Type B pancreatic cell (in vitro differentiated cells): ENCODE measurements at regions not wholly inside any gene's neighbourhood (a gene's known extent, or its start where the extent isn't known, plus 50 kb on each side); places are given as distances from the start of the nearest gene placed in this dataset.

Source experiments
- DNase-seq: peaks from one replicate; pipeline ENCODE4 v3.0.0; 2021; ENCODE audit warnings: mixed read lengths; ENCODE audit not compliant: unreplicated experiment; ENCODE audit errors: extremely low spot score
- H3K27ac Mint-ChIP-seq: 2 replicates; pipeline ENCODE4 v1.8.0; 2021; ENCODE audit warnings: mild to moderate bottlenecking, mixed read lengths
- H3K27me3 Mint-ChIP-seq: 2 replicates; pipeline ENCODE4 v1.8.0; 2021; ENCODE audit warnings: mixed read lengths
- H3K36me3 Mint-ChIP-seq: 2 replicates; pipeline ENCODE4 v1.8.0; 2021; ENCODE audit warnings: mixed read lengths
- H3K4me1 Mint-ChIP-seq: one replicate; pipeline ENCODE4 v1.8.0; 2021; ENCODE audit warnings: mixed read lengths; ENCODE audit not compliant: unreplicated experiment
- H3K4me3 Mint-ChIP-seq: 2 replicates; pipeline ENCODE4 v1.8.0; 2021; ENCODE audit warnings: mild to moderate bottlenecking, mixed read lengths
- H3K9me3 Mint-ChIP-seq: 2 replicates; pipeline ENCODE4 v1.8.0; 2021; ENCODE audit warnings: mixed read lengths
- TF ChIP-seq, protein P1 (sequence below): fragments of 200-600 bp; sonication (generic); conservative IDR thresholded peaks from 2 replicates; pipeline ENCODE4 v1.5.0; 2021; ENCODE audit warnings: antibody characterized with exemption, mild to moderate bottlenecking

DNA sequence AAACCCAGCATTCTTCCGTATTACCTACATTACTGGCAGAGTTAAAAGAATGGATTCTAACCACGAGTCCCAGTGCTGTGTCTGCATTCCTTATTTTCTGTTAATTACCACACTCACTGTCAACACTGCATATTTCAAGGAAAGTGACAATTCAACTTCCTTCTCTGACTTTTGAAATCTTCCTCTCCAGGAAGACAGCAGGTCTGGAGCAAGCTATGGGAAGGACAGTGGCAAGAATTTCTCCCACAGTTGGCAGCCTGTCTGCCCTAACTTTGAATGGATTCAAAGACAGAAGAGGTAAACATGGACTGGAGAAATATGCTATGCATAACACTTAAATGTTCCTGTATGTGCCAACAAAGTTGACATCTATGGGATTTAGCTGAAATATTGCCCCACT lies 700.5 kb upstream of the CHAC2 start:
- Mint-ChIP-seq H3K27me3 (no peaks in the 10 kb centered on the region), H3K9me3 (no peaks in the 10 kb centered on the region), H3K4me3 (no peak overlapping the region), H3K27ac (no peak overlapping the region), H3K36me3 (no peaks in the 10 kb centered on the region), H3K4me1 (no peaks in the 10 kb centered on the region)
- no peak for DNase-seq
- TF ChIP-seq, protein P1, sequence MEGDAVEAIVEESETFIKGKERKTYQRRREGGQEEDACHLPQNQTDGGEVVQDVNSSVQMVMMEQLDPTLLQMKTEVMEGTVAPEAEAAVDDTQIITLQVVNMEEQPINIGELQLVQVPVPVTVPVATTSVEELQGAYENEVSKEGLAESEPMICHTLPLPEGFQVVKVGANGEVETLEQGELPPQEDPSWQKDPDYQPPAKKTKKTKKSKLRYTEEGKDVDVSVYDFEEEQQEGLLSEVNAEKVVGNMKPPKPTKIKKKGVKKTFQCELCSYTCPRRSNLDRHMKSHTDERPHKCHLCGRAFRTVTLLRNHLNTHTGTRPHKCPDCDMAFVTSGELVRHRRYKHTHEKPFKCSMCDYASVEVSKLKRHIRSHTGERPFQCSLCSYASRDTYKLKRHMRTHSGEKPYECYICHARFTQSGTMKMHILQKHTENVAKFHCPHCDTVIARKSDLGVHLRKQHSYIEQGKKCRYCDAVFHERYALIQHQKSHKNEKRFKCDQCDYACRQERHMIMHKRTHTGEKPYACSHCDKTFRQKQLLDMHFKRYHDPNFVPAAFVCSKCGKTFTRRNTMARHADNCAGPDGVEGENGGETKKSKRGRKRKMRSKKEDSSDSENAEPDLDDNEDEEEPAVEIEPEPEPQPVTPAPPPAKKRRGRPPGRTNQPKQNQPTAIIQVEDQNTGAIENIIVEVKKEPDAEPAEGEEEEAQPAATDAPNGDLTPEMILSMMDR: no peak

DNA sequence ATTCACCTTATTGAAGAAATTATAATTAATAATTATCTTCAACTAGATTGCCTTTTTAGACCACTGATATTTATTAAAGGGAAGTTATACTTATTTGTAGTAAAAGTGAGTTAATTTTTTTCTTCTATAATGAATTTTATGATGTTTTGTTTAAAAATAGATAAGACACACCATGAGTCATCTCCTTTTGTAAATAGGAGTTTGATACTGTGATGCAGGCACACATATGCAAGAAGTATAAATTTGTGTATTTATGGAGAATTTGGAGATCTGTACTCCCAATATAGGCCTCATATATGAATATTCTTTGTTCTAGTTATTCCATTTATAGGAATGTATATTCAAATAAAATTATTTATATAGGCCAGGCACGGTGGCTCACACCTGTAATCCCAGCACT lies 703.5 kb upstream of the CHAC2 start:
- no peak overlapping the region for H3K4me3 Mint-ChIP-seq
- H3K27ac Mint-ChIP-seq: no peak overlapping the region
- no peaks in the 10 kb centered on the region for H3K9me3 Mint-ChIP-seq
- no peak for DNase-seq
- no peaks in the 10 kb centered on the region for H3K27me3 Mint-ChIP-seq
- TF ChIP-seq, protein P1: no peak
- no peaks in the 10 kb centered on the region for H3K36me3 Mint-ChIP-seq
- no peaks in the 10 kb centered on the region for H3K4me1 Mint-ChIP-seq

DNA sequence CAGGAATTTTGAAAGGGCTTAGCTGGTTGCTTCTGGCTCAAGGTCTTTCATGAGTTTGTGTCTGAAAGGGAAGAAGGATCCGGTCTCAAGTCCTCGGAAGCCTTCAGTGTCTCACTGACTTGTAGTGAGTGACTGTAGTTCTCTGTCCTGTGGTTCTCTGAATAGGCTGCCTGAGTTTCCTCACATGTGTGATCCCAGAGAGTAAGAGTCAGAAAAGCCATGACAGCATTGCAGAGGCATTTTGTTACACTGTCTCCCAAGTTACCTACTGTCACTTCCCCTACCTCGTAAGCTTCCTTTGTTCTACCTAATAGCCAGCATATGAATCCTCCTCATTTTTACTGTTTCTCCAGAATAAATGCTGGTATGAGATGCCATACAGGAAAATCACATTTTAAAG lies 709.1 kb upstream of the CHAC2 start:
- Mint-ChIP-seq H3K27ac (no peak overlapping the region), H3K36me3 (no peaks in the 10 kb centered on the region), H3K27me3 (no peaks in the 10 kb centered on the region), H3K4me3 (no peak overlapping the region), H3K4me1 (no peaks in the 10 kb centered on the region), H3K9me3 (no peaks in the 10 kb centered on the region)
- DNase-seq: no peak
- TF ChIP-seq, protein P1: no peak

DNA sequence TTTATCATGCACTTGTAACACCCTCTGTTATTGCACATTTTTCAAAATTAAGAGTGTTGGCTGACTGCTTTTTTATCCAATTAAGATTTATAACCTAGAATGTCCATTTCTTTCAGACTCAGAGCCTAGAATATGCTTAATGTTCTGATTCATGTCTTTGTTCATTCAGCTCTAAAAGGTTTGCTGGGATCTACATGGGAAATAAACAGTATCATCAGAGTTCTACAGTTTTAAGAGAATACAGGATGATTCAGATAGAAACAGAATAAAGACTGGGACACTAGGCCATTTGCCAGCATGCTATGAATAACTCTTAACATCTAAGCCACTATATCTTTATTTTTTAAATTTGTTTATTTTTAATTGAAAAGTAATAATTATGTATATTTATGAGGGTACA lies 713.7 kb upstream of the CHAC2 start:
- Mint-ChIP-seq H3K4me1 (no peaks in the 10 kb centered on the region), H3K27me3 (no peaks in the 10 kb centered on the region), H3K36me3 (no peaks in the 10 kb centered on the region), H3K4me3 (no peak overlapping the region), H3K9me3 (no peaks in the 10 kb centered on the region), H3K27ac (no peak overlapping the region)
- DNase-seq: no peak
- TF ChIP-seq, protein P1: no peak

GRCh38 chr2:53051157-53051556 lies 716.4 kb upstream of the CHAC2 start:
- Mint-ChIP-seq H3K27ac (no peak overlapping the region), H3K36me3 (no peaks in the 10 kb centered on the region), H3K4me3 (no peak overlapping the region), H3K4me1 (no peaks in the 10 kb centered on the region), H3K27me3 (no peaks in the 10 kb centered on the region), H3K9me3 (no peaks in the 10 kb centered on the region)
- DNase-seq: no peak
- TF ChIP-seq, protein P1: no peak
